ENCODE measurements at regions not wholly inside any gene's neighbourhood (a gene's known extent, or its start where the extent isn't known, plus 50 kb on each side); places are given as distances from the start of the nearest gene placed in this dataset.

- TF ChIP-seq CTCF (conservative IDR thresholded peaks at IDR 0.05) (no peak), ZFX (IDR thresholded peaks at IDR 0.05) (no peak)
Observed at GRCh38 chr3:84905556-84905920, 53.3 kb upstream of the CADM2 start.
